NCI-H748 treated with DMSO at 0.1 percent for 48 hours (cell line): ENCODE measurements at regions not wholly inside any gene's neighbourhood (a gene's known extent, or its start where the extent isn't known, plus 50 kb on each side); places are given as distances from the start of the nearest gene placed in this dataset.
"Not testable (repeated sequence)": the region's sequence is repeated elsewhere in the genome, so short reads cannot be mapped to it uniquely, and the experiment has no call there.

ENCODE experiments used
- DNase-seq: peaks from one replicate; lab custom pipeline; 2025; lab: John Stamatoyannopoulos, UW

DNA sequence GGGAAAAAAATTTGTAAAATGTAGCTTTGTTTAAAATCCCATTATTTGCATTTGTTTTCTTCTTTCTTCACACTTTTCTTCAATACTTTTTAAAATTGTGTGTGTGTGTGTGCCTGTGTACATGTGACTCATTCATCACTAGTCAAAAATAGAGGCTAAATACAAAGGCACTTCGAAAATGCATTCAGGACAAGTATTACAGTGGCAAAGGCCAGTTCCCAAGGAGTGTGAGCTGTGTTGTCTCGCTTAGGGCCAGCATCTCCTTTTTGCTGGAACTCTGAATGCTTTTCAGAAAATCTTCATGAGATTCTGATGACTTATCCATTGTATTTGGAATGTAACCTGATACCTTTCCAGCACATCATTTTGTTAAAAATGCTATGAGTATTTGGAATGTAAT is 288.5 kb upstream of the CNR1 start:
- no peak for DNase-seq

DNA sequence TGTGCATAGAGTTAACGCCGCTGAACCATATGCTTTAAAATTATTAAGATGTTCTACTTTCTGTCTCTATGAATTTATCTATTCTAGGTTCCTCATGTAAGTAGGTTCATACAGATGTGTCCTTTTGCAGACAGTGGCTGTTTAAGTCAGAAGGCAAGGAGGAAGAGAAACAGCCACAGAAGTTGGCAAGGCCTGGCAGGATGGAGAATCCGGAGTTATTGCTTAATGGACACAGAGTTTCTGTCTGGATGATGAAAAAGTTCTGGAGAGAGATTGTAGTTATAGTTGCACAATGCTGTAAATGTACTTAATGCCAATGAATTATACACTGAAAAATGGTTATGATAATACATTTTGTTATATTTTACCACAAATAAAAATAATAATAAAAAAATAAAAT is 283.6 kb upstream of the CNR1 start:
- DNase-seq = no peak

- DNase-seq = no peak
These were observed 279.2 kb upstream of the CNR1 start for GRCh38 chr6:88445188-88445965.

DNA sequence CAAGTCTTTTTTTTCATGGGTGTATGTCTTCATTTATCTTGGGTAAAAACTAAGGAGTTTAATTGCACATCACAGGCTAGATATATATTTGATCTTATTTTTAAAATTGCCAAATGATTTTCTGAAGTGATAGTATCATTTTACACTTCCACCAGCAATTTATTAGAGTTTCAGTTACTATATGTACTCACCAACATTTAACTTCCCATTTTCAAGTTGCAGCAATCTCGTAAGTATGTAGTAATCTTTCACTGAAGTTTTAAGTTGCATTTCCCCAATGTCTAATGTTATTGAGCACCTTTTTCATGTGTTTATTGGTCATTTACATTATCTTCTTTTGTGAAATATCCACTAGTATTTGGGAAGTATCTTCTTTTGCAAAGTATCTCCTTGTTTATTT is 277.4 kb upstream of the CNR1 start:
- no peak for DNase-seq

DNA sequence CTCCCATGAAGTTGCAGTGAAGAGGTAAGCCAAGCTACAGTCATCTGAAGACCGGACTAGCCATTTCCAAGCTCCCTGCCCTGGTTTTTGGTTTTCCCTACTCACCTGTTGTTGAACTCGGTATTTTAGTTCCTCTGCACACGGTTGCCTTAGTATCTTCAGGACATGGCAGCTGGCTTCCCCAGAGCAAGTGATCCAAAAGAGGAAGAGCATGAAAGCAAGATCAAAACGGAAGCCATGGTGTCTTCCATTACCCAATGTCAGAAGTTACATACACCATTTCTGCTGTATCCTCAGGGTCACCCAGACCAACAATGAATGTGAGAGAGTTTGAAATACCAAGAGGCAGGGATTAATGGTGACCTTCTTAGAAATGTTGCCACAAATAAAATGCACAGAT is 276.6 kb upstream of the CNR1 start:
- no peak for DNase-seq

GRCh38 chr6:88441346-88441745 is 275.2 kb upstream of the CNR1 start:
- no peak for DNase-seq

DNA sequence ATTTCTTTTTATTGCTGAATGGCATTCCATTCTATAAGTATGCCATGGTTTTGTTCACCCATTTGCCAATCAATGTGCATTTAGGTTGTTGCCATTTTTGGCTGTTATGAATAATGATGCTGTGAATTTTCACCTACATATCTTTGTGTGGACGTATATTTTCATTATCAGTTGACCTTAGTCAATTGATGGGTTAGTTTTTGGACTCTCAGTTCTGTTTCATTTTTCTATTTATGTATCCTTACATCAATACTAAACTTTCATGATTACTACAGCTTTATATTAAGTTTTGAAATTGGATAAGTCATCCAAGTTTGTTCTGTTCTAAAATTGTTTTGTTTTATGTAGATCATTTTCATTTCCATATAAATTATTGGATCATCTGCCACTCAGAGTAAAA is 261.9 kb upstream of the CNR1 start:
- DNase-seq = no peak

DNA sequence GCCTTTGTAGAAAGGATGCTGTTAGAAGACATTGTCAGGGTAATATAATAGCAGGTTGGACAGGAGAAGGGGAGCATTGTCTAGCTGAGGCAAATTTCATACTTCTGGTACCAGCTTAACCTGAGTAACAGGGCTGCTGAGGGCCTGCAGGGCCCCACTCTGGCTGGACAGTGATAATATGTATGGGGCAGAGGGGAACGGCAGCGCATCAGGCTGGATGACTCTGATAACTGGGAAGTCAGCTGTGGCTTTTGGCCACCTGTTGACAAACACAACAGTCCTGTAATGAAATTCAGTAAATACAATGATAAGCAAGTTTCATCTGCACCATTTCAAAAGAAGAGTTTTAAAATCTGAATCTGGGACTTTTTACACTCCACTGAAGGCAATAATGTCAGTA is 259.9 kb upstream of the CNR1 start:
- no peak for DNase-seq

GRCh38 chr6:88422831-88423230 is 256.7 kb upstream of the CNR1 start:
- DNase-seq = no peak

DNA sequence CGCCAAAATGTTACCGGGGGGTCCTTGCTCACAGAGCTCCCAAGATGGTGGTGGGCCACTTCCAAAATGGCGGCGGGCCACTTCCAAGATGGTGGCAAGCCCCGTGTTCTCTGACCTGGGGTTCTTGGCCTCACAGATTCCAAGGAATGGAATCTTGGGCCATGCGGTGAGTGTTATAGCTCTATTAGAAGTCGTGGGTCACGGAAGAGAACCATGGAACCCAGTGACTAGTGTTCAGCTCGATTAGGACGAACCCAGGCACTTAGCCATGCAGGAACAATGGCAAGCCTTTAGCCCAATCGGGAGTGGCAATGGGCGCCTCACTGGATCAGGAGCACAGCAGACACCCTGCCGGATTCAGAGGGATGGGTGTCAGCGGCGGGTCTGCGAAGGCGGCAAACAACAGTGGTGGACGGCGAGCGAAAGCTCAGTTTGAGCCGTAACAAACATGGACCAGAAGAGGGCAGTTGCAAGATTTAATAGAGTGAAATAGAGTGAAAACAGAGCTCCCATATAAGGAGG is 254.9 kb upstream of the CNR1 start:
- DNase-seq = not testable (repeated sequence)

DNA sequence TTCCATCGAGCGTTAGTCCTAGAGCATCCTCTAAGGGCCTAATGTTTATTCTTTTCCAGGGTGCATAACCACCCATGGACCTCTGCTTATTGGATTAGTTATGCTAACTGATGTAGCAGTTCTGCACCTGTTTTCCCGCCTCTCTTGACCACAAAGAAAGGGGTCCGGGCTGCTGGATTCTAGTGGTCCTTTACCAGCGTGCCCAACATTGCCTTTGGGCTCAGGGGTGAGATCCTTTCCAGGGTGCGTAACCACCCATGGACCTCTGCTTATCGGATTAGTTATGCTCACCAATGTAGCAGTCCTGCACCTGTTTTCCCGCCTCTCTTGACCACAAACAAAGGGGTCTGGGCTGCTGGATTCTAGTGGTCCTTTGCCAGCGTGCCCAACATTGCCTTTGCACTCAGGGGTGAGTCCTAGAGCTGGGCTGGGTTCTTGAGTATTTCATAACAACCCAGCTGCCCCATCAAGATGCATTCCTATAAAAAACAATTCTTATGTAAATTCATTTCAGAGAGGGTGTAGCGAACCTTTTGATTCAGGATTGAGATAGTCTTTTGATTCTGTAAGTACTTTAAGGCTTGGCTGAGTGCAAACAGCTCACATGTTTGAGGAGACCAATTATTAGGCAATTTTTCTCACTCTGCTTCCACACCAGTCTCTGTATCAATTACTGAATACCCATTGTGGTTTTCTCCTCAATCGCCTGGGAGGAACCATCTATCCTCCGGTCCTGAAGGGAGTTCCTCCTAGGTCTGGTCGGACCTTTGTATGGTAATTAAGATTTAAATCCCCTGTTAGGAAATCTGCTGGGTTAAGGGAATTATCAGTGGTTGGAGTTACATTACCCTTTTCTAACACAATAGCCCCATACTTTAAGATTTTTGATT is 253.0 kb upstream of the CNR1 start:
- DNase-seq = not testable (repeated sequence)

DNA sequence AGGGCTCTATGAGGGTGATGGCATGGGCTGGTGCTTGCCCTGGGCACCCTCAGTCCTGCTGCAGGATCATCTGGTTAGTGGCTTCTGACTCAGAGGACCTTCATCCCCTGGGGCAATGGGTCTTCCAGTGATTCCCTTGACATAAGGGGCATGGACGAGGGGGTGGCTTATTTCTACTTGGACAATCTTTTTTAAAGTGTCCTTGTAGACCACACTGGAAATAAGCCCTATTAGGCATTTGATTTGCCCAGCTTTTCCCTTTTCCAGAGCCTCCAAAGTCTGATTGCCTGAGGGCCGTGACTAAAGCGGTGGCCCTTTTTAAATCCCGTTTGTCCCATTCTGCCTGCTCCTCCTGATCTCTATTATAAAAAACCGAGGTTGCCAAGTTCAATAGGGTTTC is 251.2 kb upstream of the CNR1 start:
- not testable (repeated sequence) for DNase-seq

DNA sequence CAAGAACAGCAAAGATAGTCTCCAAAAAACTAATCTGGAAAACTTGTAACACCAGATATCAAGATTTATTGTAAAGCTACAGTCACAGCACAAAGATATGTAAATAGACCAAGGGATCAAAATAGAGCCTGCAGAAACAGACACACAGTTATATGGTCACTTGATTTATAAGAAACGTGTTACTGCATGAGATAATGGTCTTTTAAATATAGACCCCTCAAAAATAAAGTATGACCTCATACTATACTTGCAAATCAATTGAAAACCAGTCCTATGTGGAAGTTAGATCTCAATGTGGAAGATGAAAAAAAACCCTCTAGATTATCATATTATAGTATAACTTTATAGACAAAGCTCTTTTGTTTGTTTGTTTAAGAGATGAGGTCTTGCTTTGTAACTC is 247.3 kb upstream of the CNR1 start:
- DNase-seq = no peak

- not testable (repeated sequence) for DNase-seq
These were observed 242.2 kb upstream of the CNR1 start for GRCh38 chr6:88408355-88408754.

DNA sequence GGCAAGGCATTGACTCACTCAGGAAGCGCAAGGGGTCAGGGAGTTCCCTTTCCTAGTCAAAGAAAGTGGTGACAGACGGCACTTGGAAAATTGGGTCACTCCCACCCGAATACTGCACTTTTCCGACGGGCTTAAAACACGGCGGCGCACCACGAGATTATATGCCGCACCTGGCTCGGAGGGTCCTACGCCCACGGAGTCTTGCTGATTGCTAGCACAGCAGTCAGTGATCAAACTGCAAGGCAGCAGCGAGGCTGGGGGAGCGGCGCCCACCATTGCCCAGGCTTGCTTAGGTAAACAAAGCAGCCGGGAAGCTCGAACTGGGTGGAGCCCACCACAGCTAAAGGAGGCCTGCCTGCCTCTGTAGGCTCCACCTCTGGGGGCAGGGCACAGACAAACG is 240.5 kb upstream of the CNR1 start:
- not testable (repeated sequence) for DNase-seq

GRCh38 chr6:88403486-88403885 is 237.3 kb upstream of the CNR1 start:
- DNase-seq = no peak

DNA sequence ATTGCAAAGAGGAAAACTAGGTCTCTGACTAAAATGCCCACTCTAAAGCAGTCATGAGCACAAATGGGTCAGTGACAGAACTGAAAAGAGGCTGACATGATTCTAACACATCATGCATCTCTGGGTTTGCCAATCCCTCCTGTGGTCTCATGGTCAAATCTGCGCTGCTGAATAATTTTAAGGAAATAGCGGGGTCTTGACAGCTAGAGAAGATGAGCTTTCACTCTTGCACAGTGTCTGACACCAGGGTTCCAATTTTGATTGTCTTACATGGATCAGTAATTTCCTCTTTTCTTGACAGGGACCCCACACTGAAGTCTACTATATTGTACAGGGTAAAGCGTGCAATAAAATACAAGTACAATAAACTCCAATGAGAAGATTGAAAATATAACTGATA is 236.8 kb upstream of the CNR1 start:
- no peak for DNase-seq

GRCh38 chr6:88390998-88391397 is 224.9 kb upstream of the CNR1 start:
- not testable (repeated sequence) for DNase-seq

DNA sequence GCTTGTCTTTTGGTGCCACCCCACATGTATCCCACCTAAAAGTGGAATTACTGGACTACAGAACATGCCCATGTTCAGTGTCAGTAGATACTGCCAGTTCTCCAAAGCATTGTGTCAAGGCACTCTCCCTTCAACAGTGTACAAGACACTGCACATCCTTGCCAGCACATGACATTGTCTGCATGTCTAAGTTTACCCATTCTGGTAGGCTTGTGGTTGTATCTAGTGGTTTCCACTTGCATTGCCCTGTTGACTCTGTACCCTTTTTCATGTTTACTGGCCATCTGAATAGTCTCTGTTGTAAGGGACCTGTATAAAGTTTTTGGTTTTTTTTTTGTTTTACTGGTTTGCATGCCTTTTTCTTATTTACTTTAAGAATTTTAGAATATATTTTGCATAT is 222.4 kb upstream of the CNR1 start:
- no peak for DNase-seq

DNA sequence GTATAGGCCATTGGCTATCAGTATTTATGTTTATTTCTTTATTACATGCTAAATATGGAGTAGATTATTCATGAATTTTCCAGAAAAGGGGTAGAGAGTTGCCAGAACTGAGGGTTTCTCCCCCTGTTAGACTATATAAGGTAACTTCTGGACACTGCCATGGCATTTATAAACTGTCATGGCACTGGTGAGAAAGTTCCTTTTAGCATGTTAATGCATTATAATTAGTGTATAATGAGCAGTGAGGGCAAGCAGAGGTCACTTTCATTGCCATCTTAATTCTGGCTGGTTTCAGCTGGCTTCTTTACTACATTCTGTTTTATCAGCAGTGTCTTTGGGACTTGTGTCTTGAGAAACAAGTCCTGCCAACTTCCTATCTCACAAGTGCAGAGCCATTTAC is 220.0 kb upstream of the CNR1 start:
- no peak for DNase-seq

DNA sequence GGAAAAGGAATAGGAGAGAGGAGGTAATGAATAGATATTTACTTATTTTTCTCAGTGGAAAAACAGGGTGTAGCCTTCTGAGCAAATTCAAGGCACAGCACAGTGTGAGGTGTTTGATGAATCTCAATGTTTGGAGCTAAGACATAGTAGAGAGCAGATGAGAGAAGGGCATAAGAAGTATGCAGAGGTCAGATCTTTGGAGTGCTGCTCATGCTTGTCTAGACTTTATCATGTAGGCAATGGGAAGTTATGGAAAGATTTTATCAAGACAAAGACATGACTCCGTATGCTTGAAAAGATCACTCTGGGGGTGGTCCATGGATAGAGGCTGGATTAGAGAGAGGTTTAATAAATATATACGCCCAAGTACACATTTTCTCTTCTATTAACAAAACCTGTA is 217.0 kb upstream of the CNR1 start:
- no peak for DNase-seq

GRCh38 chr6:88381289-88381642 is 215.1 kb upstream of the CNR1 start:
- DNase-seq = no peak

DNA sequence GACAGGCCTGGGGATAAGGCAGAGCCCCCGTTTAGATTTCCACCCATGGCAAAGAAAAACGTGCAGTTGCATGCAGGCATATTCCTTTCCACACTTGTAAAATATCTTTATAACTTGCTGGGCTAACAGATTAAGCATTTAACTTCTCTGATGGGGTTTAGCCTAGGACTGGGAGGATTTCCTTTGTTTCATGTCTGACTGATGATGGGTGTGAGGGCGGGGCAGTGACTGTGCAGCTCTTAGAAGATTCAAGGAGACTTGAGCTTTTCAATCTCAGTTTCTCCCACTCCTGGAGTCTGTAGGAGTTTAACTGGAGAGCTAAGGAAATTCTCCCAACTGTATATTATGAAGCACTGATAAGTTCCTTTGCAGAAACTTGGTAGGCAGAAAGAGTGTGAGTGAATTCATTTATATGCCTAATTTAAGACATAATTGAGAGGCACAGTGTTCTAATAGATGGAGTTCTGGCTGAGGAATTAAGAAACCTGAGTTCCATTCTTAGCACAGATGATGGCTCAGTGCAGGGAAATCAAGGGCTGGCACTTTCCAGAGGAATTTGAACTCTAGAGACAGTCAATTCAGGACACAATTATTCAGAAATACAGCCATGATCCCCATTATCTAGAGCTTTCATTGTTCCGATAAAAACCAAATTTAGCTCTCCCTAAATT is 214.6 kb upstream of the CNR1 start:
- DNase-seq = no peak
